ENCODE measurements at regions not wholly inside any gene's neighbourhood (a gene's known extent, or its start where the extent isn't known, plus 50 kb on each side); places are given as distances from the start of the nearest gene placed in this dataset.

DNA sequence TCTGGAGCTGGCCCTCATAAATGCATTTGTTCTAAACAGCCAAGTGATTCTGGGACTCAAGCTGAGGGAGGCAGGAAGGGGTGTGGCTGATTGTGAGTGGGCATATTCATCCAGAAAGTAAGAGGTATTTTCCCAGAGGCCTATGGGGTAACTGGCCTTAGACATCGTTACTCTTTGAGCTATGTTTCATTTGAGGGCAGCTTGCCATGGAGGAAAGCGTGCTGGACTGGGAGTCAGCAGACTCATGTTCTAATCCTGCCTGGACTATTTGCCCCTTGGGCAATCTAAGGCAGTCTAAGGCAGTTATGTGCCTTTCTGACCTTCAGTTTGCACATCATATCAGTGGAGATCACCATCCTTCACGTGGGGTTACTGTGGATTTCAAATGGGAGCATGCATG is 93.5 kb upstream of the SLC14A2 start:
- no peak for TF ChIP-seq POLR2AphosphoS5 (IDR thresholded peaks at IDR 0.05)
- TF ChIP-seq, protein P1, sequence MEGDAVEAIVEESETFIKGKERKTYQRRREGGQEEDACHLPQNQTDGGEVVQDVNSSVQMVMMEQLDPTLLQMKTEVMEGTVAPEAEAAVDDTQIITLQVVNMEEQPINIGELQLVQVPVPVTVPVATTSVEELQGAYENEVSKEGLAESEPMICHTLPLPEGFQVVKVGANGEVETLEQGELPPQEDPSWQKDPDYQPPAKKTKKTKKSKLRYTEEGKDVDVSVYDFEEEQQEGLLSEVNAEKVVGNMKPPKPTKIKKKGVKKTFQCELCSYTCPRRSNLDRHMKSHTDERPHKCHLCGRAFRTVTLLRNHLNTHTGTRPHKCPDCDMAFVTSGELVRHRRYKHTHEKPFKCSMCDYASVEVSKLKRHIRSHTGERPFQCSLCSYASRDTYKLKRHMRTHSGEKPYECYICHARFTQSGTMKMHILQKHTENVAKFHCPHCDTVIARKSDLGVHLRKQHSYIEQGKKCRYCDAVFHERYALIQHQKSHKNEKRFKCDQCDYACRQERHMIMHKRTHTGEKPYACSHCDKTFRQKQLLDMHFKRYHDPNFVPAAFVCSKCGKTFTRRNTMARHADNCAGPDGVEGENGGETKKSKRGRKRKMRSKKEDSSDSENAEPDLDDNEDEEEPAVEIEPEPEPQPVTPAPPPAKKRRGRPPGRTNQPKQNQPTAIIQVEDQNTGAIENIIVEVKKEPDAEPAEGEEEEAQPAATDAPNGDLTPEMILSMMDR (IDR thresholded peaks at IDR 0.05): no peak
